ENCODE measurements at regions not wholly inside any gene's neighbourhood (a gene's known extent, or its start where the extent isn't known, plus 50 kb on each side); places are given as distances from the start of the nearest gene placed in this dataset.

DNA sequence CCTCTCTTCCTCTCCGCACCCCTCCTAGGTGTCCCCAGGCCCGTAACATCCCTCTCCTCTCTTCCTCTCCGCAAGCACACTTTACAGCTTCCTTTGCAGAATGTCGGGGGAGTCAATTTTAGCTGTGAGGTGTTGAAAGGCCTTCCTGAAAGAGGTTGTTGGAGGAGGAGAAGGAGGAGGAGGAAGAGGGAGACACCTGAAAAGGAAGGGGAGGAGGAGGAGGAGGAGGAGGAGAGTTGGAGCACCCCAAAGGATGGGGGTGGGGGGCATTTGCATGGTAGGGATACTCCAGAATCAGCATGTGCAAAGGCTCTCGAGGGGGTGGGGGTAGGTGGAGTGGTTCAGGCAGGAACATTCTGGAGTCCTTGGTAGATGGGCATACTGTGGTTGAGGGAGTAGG lies 1045.1 kb downstream of the TBC1D22A start:
- DNase-seq = no peak

- no peak for DNase-seq
Observed at GRCh38 chr22:47806894-47807293, 1044.4 kb downstream of the TBC1D22A start.

DNA sequence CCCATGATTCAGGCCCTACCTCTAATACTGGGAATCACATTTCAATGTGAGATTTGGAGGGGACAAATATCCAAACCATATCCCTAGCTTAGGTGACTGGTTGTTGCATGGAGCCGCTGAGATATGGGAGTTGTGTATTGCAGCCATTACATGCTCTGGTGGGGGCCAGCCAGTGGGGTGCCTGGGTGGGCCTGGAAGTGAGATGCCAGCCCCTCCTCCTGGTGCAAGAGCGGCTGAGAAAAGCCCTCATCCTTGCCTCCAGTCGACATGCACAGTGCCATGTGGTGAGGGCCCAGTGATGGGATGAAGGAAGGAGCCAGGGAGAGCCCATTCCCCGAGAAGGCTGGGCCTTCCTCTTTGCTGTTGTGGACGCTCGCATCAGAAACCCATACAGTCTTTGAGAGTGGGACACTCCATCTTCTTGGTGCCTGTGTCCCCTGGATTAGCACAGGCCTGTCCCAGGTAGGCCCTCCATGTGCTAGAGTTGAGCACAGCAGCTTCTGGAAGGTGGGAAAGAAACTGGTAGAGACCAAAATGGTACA lies 1043.0 kb downstream of the TBC1D22A start:
- no peak for DNase-seq

DNA sequence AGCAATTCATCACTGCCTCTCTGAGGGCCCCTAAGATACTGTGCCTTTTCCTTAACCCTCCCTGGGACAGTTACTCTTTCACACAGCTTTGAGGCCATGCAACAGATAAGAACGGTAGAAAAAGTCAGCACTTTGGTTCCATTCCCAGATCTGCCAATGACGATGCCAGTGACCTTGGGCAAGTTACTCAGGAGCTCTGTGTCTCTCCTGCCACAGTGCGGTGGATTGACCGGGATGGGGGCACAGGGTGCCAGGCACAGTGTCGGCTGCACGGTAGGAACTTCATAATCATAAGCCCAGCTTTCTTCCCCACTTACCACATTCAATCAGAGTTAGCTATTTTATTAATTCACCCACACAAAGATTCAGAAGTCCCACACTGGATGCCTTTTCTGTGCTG lies 1041.8 kb downstream of the TBC1D22A start:
- DNase-seq = no peak

- no peak for DNase-seq
Observed at GRCh38 chr22:47802421-47802820, 1040.0 kb downstream of the TBC1D22A start.

DNA sequence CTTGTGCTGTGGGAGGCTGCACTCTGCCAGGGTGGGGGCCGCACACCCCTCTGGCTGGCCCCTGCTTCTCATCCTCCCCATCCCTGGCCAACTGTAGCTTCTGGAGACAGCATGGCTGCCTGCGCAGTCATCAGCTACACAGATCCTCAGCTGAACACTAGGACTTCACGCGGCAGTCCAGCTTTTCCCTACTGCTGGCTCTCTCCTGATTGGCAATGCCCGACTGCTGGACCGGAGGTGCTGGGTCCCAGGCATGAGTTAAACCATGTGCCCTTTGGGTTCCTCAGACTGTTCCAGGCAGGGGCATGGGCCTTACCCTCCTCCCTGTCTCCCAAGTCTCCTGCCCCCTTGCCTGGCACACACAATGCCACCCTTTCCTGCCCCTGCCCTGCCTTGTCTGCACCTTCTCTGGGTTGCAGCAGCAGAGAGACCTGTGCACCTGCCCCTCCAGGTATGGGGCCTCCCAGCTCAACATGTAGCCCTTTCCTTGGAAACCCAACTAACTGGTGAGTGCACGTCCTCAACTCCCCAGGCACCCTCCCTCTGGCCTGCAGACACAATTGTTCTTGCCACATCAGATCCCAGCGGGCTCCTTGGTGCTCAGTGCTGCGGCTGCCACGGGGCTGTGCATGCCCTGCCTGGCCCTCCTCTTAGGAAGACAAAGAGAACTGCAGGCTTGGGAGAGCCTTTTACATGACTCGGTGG lies 1039.2 kb downstream of the TBC1D22A start:
- DNase-seq = no peak

GRCh38 chr22:47798229-47798628 lies 1035.8 kb downstream of the TBC1D22A start:
- DNase-seq = no peak

GRCh38 chr22:47797342-47797945 lies 1035.0 kb downstream of the TBC1D22A start:
- no peak for DNase-seq

DNA sequence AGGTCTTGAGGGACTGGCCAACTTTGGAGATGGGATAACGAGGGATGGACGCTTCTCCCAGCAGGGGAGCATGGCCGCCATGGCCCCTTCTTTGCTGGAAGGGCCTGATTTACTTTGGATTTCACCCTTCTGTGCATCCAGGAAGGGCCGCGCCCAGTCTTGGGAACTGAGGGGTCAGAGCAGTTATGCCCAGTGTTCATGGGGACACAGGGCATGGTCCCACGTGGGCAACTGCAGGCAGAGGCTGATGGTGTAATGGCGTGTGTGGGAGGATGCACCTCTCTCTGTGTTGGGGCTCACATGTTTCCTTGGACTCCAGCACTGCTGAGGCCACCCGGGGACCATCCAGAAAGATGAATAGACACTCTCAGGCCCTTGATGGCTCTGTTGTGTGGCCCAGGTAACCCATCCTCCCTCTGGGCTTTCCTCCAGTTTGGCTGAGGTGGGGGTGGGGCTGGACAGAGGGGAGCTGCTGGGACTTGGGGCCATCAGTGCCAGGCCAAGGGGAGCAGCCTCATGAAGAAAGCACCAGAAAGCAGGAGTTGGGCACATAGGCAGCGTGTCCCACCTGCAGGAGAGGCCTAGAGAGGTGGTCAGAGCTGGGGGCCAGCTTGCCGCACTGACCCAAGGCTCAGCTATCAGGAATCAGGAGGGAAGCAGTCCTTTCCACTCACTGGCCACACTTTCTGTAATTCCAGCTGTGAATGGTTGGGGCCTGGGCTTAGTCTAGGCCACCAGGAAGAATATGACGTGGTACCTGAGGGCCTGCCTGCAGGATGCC lies 1033.9 kb downstream of the TBC1D22A start:
- DNase-seq = no peak

- DNase-seq = no peak
Observed at GRCh38 chr22:47795477-47796127, 1033.2 kb downstream of the TBC1D22A start.

DNA sequence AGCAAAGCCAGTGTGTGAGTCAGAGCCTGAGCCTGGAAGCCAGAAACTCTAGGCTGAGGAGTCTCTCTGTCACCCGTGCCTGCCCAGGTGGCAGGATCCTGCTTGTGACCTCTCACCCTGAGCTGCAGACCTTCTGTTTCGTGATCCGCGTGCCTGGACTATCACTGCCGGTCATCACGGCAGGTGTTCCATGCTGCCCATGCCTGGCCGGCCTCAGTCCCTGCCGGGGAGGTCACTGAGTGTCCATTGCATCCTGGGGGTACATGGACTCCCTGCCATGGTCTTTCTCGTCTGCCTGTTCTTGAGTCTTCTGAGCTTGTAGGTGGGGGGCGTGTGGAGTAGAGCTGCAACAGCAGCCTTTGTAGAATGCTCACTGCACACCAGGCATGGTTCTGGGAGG lies 1032.4 kb downstream of the TBC1D22A start:
- no peak for DNase-seq

DNA sequence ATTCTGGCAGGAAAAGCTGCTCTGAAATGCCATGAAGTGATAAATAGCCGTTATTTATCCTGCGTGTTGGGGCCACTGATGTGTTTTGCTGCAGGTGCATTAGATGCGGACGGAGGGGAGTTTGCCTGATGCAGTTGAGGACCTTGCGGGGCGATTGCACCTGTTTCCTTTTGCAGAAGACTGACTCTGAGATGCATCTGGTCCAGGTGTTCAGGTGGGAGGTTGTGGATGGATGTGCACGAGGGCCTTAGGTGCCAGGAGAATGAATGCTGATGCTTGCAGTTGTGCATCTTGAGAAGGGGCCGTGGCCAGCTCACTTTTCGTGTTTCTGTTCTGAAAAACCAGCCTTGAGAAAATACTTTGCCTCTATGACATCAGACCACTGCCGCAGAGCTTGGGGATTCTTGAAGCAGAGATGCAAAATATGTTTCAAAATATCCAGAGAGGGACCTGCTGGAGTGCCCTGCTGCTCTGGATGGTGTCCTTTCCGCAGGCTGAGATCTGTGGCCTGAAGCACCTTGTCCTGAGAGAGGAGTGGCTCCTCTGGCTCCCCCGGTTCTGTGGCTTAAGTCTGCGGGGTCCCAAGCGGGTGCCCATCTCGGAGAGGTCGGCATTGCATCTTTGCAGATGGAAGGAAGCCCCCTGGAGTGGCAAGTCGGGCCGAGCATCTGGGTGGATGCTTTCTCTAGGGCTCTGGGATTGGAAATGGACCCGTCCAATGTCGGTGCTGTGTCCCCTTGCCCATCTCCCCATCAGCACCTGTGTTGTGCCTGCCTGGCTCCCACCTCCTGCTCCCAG lies 1031.1 kb downstream of the TBC1D22A start:
- no peak for DNase-seq

DNA sequence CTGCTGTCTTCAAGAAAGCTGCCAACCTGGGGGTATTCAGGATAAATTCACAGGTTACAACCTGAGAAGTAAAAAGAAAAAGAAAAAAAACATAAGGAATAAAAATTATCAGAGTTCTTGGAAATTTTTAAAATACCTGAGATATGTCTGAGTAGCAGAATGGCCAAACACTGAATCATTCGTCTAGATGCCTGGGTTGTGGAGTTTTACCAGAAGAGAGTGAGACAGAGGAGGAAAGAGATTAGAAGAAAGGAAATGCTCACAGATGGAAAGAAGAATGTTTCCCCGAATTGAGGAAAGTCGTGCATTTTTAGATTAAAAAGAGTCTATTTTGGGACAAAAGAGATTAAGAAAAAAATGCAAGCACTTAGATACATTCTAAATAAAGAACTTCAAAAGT lies 1026.7 kb downstream of the TBC1D22A start:
- no peak for DNase-seq

GRCh38 chr22:47788461-47788860 lies 1026.0 kb downstream of the TBC1D22A start:
- DNase-seq = no peak

- no peak for DNase-seq
Observed at GRCh38 chr22:47787501-47788227, 1025.2 kb downstream of the TBC1D22A start.

DNA sequence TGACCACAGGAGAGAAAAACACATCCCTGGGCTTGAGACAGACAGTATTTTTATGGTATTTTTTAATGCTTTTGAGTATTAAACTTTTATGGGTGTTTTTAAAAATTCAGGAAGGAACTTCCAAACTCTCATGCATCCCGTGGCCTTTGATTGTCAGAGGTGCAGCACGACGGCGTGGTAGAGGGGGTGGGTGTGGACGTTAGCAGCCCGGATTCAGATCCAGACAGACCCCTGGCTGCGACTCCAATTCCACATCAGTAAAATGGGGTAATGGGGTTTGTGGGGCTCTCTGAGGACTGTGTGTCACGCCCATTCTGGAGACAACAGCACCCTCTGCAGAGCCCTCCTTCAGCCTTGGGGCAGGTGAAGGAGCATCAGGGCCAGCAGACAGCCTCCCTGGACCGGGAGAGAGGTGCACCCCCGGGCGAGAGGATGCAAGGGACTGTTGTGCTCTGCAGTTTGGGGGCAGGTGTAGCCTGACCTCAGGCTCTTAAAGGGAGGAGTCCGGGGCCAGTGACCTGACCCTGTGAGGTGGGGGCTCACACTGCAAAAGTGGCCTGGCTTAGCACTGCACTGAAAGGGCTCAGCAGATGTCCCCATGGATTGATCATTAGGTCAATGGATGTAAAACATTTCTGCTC lies 1024.3 kb downstream of the TBC1D22A start:
- no peak for DNase-seq

DNA sequence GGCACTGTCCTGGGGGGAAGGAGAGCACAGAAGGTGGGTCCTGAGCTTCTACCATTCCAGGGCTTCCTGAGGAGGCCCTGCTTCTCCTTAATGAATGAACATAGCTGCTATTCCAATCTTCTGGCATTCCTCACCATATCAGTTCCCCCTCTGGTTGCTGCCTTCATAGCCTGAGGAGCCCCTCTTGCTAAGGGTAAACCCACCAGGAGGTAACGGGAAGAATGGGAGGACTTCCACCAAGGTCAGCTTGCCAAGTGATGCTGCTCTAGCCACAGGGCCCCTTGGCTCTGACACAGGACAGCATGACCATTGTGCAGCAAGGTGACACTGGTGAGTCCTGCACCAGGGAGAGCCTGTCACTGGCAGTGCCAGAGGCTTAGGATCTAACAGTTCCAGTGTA lies 1022.5 kb downstream of the TBC1D22A start:
- no peak for DNase-seq

DNA sequence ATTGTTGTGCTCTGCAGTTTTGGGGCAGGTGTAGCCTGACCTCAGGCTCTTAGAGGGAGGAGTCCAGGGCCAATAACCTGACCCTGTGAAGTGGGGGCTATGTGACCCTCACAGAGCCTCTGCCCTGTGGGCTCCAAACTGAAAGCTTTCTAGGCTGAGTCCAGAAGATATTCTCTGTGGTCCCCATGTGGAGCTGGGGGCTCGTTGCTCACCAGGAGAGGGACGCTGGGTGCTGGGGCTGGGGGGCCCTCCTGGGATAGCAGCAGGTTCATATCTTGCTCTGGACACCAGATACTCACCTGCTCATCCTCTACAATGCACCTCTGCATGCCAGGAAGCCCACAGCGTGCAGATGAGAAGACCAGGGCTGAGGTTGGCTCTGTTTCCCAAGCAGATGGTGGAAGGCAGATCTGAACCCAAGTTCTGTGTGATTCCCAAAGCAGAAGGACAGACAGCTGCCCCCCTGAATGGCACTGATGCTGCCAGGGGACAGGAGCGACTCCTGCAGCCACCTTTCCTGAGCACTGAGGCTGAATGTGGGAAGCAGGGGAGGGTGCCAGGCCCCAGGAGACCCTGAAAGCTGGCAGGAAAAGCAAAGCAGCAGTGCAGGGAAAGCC lies 1022.0 kb downstream of the TBC1D22A start:
- DNase-seq = no peak

- no peak for DNase-seq
Observed at GRCh38 chr22:47783433-47784366, 1021.2 kb downstream of the TBC1D22A start.
